ENCODE measurements at regions not wholly inside any gene's neighbourhood (a gene's known extent, or its start where the extent isn't known, plus 50 kb on each side); places are given as distances from the start of the nearest gene placed in this dataset.

DNA sequence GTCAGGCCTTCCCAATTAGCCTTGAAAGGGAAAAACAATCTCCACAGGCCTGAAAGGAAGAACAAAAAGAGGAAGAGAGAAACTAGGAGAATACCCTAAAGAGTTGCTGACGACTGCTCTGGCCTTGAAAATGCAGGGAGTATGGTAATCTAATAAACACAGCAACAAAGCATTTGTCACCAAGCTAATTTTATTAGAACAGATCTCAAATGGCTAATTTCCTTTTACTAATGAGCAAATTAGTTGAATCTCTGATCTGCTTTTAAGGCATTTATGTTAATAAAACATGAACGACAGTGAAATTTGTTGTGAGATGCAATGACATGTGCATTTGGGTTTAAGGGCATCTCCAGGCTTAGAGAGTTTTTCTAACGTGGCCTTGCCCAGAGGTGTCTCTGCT lies 212.2 kb downstream of the BUD13 start:
- TF ChIP-seq, protein P1, sequence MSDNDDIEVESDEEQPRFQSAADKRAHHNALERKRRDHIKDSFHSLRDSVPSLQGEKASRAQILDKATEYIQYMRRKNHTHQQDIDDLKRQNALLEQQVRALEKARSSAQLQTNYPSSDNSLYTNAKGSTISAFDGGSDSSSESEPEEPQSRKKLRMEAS (IDR thresholded peaks at IDR 0.05) = no peak
- TF ChIP-seq EP300 (IDR thresholded peaks at IDR 0.05; ENCODE audit: borderline replicate concordance) (no peak), TEAD4 (IDR thresholded peaks at IDR 0.05) (no peak), TAF1 (IDR thresholded peaks at IDR 0.05; ENCODE audit: low read depth) (no peak), TCF12 (IDR thresholded peaks at IDR 0.05; ENCODE audit: low read depth) (no peak), CREB1 (IDR thresholded peaks at IDR 0.05; ENCODE audit: low read depth) (no peak), RAD21 (IDR thresholded peaks at IDR 0.05; ENCODE audit: low read depth) (no peak), FOXM1 (IDR thresholded peaks at IDR 0.05; ENCODE audit: borderline replicate concordance, low read depth) (no peak), NFIC (IDR thresholded peaks at IDR 0.05) (no peak), ZBTB7A (IDR thresholded peaks at IDR 0.05; ENCODE audit: low read depth) (no peak), YY1 (IDR thresholded peaks at IDR 0.05; ENCODE audit: low read depth) (no peak), CEBPB (IDR thresholded peaks at IDR 0.05) (no peak)
- TF ChIP-seq, protein P2, sequence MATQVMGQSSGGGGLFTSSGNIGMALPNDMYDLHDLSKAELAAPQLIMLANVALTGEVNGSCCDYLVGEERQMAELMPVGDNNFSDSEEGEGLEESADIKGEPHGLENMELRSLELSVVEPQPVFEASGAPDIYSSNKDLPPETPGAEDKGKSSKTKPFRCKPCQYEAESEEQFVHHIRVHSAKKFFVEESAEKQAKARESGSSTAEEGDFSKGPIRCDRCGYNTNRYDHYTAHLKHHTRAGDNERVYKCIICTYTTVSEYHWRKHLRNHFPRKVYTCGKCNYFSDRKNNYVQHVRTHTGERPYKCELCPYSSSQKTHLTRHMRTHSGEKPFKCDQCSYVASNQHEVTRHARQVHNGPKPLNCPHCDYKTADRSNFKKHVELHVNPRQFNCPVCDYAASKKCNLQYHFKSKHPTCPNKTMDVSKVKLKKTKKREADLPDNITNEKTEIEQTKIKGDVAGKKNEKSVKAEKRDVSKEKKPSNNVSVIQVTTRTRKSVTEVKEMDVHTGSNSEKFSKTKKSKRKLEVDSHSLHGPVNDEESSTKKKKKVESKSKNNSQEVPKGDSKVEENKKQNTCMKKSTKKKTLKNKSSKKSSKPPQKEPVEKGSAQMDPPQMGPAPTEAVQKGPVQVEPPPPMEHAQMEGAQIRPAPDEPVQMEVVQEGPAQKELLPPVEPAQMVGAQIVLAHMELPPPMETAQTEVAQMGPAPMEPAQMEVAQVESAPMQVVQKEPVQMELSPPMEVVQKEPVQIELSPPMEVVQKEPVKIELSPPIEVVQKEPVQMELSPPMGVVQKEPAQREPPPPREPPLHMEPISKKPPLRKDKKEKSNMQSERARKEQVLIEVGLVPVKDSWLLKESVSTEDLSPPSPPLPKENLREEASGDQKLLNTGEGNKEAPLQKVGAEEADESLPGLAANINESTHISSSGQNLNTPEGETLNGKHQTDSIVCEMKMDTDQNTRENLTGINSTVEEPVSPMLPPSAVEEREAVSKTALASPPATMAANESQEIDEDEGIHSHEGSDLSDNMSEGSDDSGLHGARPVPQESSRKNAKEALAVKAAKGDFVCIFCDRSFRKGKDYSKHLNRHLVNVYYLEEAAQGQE (IDR thresholded peaks at IDR 0.05; ENCODE audit: low read depth) = no peak

Data from Ishikawa (cell line).